ENCODE measurements at regions not wholly inside any gene's neighbourhood (a gene's known extent, or its start where the extent isn't known, plus 50 kb on each side); places are given as distances from the start of the nearest gene placed in this dataset.
"Not testable (repeated sequence)": the region's sequence is repeated elsewhere in the genome, so short reads cannot be mapped to it uniquely, and the experiment has no call there.

DNA sequence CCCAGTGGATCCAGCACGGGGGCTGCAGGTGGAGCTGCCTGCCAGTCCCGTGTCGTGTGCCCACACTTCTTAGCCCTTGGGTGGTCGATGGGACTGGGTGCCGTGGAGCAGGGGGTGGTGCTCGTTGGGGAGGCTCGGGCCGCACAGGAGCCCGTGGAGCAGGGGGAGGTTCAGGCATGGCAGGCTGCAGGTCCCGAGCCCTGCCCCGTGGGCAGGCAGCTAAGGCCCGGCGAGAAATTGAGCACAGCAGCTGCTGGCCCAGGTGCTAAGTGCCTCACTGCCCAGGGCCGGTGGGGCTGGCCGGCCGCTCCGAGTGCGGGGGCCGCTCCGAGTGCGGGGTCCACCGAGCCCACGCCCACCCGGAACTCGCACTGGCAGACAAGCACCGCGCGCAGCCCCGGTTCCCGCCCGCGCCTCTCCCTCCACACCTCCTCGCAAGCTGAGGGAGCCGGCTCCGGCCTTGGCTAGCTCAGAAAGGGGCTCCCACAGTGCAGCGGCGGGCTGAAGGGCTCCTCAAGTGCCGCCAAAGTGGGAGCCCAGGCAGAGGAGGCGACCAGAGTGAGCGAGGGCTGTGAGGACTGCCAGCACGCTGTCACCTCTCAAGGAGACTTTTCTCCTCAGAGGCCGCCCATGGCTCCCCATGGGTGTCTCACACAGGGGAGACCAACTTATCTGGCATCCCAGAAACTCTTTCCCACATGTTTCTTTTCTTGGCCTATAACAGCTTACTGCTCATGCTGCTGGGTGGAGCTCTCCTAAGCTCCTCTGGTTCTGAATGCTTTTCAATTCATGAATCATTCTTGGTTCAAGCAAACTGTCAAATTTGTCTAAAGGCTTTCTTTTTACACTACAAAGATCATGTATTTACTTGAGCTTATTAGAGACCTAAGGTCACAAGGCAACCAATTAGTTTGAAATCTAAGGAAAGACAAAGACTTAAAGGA is 885.1 kb downstream of the KCNT2 start:
- H3K27me3 Mint-ChIP-seq; H3K4me3 Mint-ChIP-seq; H3K4me1 Mint-ChIP-seq; H3K36me3 Mint-ChIP-seq (ENCODE audit: low read depth); H3K9me3 Mint-ChIP-seq; CTCF ChIA-PET; H3K27ac Mint-ChIP-seq; DNase-seq; POLR2A ChIA-PET: not testable (repeated sequence)

DNA sequence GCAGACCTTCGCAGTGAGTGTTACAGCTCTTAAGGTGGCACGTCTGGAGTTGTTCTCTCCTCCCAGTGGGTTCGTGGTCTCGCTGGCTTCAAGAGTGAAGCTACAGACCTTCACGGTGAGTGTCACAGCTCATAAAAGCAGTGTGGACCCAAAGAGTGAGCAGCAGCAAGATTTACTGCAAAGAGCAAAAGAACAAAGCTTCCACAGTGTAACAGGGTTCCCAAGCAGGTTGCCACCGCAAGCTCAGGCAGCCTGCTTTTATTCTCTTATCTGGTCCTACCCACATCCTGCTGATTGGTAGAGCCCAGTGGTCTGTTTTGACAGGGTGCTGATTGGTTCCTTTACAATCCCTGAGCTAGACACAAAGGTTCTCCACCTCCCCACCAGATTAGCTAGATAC is 886.1 kb downstream of the KCNT2 start:
- CTCF ChIA-PET; H3K9me3 Mint-ChIP-seq; POLR2A ChIA-PET; H3K4me1 Mint-ChIP-seq; H3K27ac Mint-ChIP-seq; H3K4me3 Mint-ChIP-seq; DNase-seq; H3K27me3 Mint-ChIP-seq; H3K36me3 Mint-ChIP-seq (ENCODE audit: low read depth): not testable (repeated sequence)

- no peak overlapping the region for H3K27ac Mint-ChIP-seq
- H3K4me3 Mint-ChIP-seq = no peak overlapping the region
- ChIA-PET POLR2A (no interaction called here), CTCF (no interaction called here)
- H3K36me3 Mint-ChIP-seq (ENCODE audit: low read depth) = no peaks in the 10 kb centered on the region
- no peaks in the 10 kb centered on the region for H3K4me1 Mint-ChIP-seq
- H3K27me3 Mint-ChIP-seq = no peaks in the 10 kb centered on the region
- DNase-seq = no peak
- H3K9me3 Mint-ChIP-seq = no peaks in the 10 kb centered on the region
Measured at GRCh38 chr1:195721210-195721971, 886.8 kb downstream of the KCNT2 start.

DNA sequence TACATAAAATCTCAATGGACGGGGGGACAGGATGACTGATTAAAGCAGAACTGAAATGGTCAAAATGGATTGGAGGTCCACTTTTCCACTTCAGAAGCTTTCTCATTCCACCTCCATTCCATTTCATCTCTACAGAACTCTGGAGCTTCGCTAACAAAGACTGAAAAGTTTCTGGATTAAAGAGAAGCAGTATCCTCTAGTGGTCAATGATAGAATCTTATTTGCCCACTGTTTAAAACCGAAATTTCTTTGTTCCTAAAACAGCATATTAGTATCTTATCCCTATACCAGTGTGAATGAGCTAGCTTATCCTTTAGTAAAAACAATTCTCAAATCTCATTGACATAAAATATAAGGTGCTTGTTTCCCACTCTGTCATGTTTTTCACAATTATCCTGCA is 890.6 kb downstream of the KCNT2 start:
- H3K27me3 Mint-ChIP-seq = no peaks in the 10 kb centered on the region
- no peaks in the 10 kb centered on the region for H3K9me3 Mint-ChIP-seq
- ChIA-PET CTCF (no interaction called here), POLR2A (no interaction called here)
- no peak overlapping the region for H3K27ac Mint-ChIP-seq
- H3K4me1 Mint-ChIP-seq = no peaks in the 10 kb centered on the region
- H3K4me3 Mint-ChIP-seq = no peak overlapping the region
- H3K36me3 Mint-ChIP-seq (ENCODE audit: low read depth) = no peaks in the 10 kb centered on the region
- no peak for DNase-seq

- DNase-seq = no peak
- Mint-ChIP-seq H3K36me3 (ENCODE audit: low read depth) (no peaks in the 10 kb centered on the region), H3K4me1 (no peaks in the 10 kb centered on the region), H3K27me3 (no peaks in the 10 kb centered on the region), H3K9me3 (no peaks in the 10 kb centered on the region), H3K4me3 (no peak overlapping the region), H3K27ac (no peak overlapping the region)
- CTCF ChIA-PET = no interaction called here
- POLR2A ChIA-PET = no interaction called here
Measured at GRCh38 chr1:195715652-195716051, 892.6 kb downstream of the KCNT2 start.

DNA sequence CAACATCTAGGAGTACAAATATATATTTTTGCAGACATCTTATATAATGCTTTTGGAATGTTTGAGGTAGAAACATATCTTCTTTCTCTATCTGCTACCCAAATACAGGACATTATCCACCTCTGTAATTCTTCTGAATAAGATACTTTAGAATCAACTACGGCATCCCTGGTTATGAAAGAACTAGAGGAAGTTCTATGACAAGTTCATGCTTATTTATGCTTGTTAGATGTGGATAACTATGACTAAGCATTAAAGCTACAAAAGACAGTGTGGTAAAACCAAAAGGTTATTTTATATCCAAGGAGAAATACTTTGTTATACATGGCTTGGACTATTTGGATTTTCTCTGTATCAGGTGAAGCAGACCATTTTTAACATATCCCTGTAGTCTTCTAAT is 894.0 kb downstream of the KCNT2 start:
- Mint-ChIP-seq H3K27me3 (no peaks in the 10 kb centered on the region), H3K27ac (no peak overlapping the region)

DNA sequence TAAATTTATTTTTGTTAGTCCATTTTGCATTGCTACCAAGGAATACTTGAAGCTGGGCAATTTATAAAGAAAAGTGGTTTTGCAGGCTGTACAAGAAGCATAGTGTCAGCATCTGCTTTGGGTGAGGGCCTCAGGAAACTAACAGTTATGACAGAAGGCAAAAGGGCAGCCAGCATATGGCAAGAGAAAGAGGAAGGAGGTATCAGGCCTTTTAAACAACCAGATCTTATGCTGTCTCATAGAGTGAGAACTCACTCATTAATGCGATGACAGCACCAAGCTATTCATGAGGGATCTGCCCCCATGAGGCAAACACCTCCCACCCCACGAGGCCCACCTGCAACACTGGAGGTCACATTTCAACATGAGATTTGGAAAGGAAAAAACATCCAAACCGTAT is 898.4 kb downstream of the KCNT2 start:
- ChIA-PET CTCF (no interaction called here), POLR2A (no interaction called here)
- Mint-ChIP-seq H3K4me1 (no peaks in the 10 kb centered on the region), H3K27me3 (no peaks in the 10 kb centered on the region), H3K36me3 (ENCODE audit: low read depth) (no peaks in the 10 kb centered on the region), H3K27ac (no peak overlapping the region), H3K4me3 (no peak overlapping the region), H3K9me3 (no peaks in the 10 kb centered on the region)
- DNase-seq = no peak

More for the DNA sequence above, 894.0 kb downstream of the KCNT2 start:
- no peak for DNase-seq
- POLR2A ChIA-PET = no interaction called here
- Mint-ChIP-seq H3K4me1 (no peaks in the 10 kb centered on the region), H3K9me3 (no peaks in the 10 kb centered on the region), H3K4me3 (no peak overlapping the region), H3K36me3 (ENCODE audit: low read depth) (no peaks in the 10 kb centered on the region)
- CTCF ChIA-PET = no interaction called here

- Mint-ChIP-seq H3K9me3 (no peaks in the 10 kb centered on the region), H3K27ac (no peak overlapping the region), H3K36me3 (ENCODE audit: low read depth) (no peaks in the 10 kb centered on the region), H3K4me1 (no peaks in the 10 kb centered on the region), H3K4me3 (no peak overlapping the region), H3K27me3 (no peaks in the 10 kb centered on the region)
- DNase-seq = no peak
- CTCF ChIA-PET = no interaction called here
- POLR2A ChIA-PET = no interaction called here
Measured at GRCh38 chr1:195704028-195704427, 904.2 kb downstream of the KCNT2 start.

DNA sequence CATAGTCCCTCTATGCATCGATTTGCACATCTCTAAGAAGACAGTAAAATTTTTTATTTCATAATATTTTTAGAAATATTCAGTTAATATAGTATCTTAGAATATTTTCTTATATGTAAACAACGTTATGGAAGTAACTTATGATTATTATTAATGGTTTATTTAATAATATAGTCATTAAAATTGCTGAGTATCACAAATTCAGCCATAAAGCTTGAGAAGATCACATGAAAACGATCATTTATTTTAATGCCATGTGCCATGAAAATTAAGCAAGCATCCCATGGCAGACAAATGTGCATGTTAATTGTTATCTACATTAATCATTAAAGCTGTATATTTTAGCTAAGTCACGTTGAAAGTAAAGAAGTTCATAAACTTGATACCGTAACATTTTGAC is 907.1 kb downstream of the KCNT2 start:
- no peak overlapping the region for H3K27ac Mint-ChIP-seq
- ChIA-PET POLR2A (no interaction called here), CTCF (no interaction called here)
- H3K27me3 Mint-ChIP-seq = no peaks in the 10 kb centered on the region
- DNase-seq = no peak
- no peaks in the 10 kb centered on the region for H3K9me3 Mint-ChIP-seq
- no peaks in the 10 kb centered on the region for H3K4me1 Mint-ChIP-seq
- no peaks in the 10 kb centered on the region for H3K36me3 Mint-ChIP-seq (ENCODE audit: low read depth)
- H3K4me3 Mint-ChIP-seq = no peak overlapping the region

DNA sequence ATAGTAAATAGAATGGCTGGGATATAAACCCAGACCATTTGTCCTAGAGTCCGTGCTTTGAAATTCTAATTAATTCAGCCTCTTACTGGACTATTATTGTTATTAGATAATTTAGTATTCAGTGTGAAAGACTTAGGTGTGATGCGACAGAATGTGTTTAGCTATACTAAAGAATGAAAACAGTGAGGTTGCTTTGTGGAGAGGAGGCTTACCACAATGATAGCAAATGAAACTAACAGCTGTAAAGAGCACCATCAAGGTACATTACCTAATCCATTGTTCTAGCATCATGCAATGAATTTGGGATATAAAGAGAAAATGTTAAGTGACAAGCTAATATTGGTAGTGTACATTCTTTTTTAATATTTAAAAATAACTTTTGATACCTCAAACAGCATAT is 911.1 kb downstream of the KCNT2 start:
- no peak overlapping the region for H3K4me3 Mint-ChIP-seq

GRCh38 chr1:195686764-195687163 is 921.5 kb downstream of the KCNT2 start:
- no peaks in the 10 kb centered on the region for H3K4me1 Mint-ChIP-seq
- H3K36me3 Mint-ChIP-seq (ENCODE audit: low read depth) = no peaks in the 10 kb centered on the region
- DNase-seq = no peak
- H3K9me3 Mint-ChIP-seq = no peaks in the 10 kb centered on the region
- ChIA-PET CTCF (no interaction called here), POLR2A (no interaction called here)
- no peaks in the 10 kb centered on the region for H3K27me3 Mint-ChIP-seq
- no peak overlapping the region for H3K4me3 Mint-ChIP-seq
- no peak overlapping the region for H3K27ac Mint-ChIP-seq

More for the DNA sequence above, 911.1 kb downstream of the KCNT2 start:
- no peak overlapping the region for H3K27ac Mint-ChIP-seq
- POLR2A ChIA-PET = no interaction called here
- H3K36me3 Mint-ChIP-seq (ENCODE audit: low read depth) = no peaks in the 10 kb centered on the region
- DNase-seq = no peak
- H3K9me3 Mint-ChIP-seq = no peaks in the 10 kb centered on the region
- H3K27me3 Mint-ChIP-seq = no peaks in the 10 kb centered on the region
- no peaks in the 10 kb centered on the region for H3K4me1 Mint-ChIP-seq
- CTCF ChIA-PET = no interaction called here

DNA sequence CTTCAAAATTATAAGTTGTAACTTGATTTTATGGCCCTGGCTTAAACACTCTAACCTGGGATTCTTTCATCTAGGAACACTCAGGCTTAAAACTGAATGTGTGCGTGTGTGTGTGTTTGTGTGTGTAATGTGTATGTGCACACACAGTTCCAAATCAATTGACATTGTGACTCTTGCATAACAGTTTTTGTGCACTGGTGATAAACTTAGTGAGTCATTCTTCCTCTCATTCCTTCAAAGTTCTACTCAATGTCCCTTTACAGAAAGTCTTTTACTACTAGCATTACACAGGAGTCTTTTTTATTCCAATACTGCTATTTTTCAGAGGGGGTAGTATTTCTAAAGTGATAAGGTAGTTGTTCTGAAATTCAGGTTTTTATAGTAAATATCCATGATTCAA is 943.6 kb downstream of the KCNT2 start:
- Mint-ChIP-seq H3K27me3 (no peaks in the 10 kb centered on the region), H3K4me3 (no peak overlapping the region), H3K9me3 (no peaks in the 10 kb centered on the region), H3K4me1 (no peaks in the 10 kb centered on the region), H3K27ac (no peak overlapping the region), H3K36me3 (ENCODE audit: low read depth) (no peaks in the 10 kb centered on the region)
- POLR2A ChIA-PET = no interaction called here
- CTCF ChIA-PET = no interaction called here
- no peak for DNase-seq

GRCh38 chr1:195663549-195664280 is 944.5 kb downstream of the KCNT2 start:
- Mint-ChIP-seq H3K4me1 (no peaks in the 10 kb centered on the region), H3K9me3 (no peaks in the 10 kb centered on the region), H3K36me3 (ENCODE audit: low read depth) (no peaks in the 10 kb centered on the region), H3K27ac (no peak overlapping the region), H3K4me3 (no peak overlapping the region), H3K27me3 (no peaks in the 10 kb centered on the region)
- DNase-seq = no peak
- CTCF ChIA-PET = no interaction called here
- POLR2A ChIA-PET = no interaction called here
